Fibroblast of lung (primary cell): ENCODE measurements at regions not wholly inside any gene's neighbourhood (a gene's known extent, or its start where the extent isn't known, plus 50 kb on each side); places are given as distances from the start of the nearest gene placed in this dataset.

Experiments used
- EZH2 ChIP-seq: IDR thresholded peaks from 2 replicates; pipeline ENCODE4 v1.5.1; 2012; ENCODE audit warnings: low read length, control low read depth, mild to moderate bottlenecking; ENCODE audit errors: missing control alignments
- TF ChIP-seq, protein P1 (sequence below), 2 donors: IDR thresholded peaks in 1 of 2; conservative IDR thresholded peaks in 1 of 2; 1 replicate in 1 of 2; 2 replicates in 1 of 2; pipeline ENCODE4 v1.5.1; 2011 to 2012; ENCODE audit warnings: low read length in 2 of 2, control low read depth in 1 of 2, inconsistent platforms in 1 of 2, low read depth in 1 of 2, mild to moderate bottlenecking in 1 of 2

DNA sequence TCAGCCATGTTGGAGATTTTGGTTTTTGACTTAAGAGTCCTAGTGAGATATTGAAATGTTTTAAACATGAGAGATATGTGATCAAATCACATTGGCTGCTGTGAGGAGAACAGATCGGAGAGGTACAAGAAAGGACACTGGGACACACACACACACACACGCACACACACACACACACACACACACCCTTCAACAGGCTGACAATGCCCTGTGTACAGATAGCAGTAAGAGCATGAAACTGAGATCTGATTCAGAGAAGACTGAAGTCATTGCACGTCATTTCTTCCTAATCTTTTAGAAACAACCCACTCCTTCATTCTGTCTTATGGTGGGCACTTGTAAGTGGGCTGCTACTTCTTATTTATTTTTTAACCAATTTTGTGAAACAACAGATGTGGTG is 200.5 kb upstream of the E2F8 start:
- TF ChIP-seq, protein P1, sequence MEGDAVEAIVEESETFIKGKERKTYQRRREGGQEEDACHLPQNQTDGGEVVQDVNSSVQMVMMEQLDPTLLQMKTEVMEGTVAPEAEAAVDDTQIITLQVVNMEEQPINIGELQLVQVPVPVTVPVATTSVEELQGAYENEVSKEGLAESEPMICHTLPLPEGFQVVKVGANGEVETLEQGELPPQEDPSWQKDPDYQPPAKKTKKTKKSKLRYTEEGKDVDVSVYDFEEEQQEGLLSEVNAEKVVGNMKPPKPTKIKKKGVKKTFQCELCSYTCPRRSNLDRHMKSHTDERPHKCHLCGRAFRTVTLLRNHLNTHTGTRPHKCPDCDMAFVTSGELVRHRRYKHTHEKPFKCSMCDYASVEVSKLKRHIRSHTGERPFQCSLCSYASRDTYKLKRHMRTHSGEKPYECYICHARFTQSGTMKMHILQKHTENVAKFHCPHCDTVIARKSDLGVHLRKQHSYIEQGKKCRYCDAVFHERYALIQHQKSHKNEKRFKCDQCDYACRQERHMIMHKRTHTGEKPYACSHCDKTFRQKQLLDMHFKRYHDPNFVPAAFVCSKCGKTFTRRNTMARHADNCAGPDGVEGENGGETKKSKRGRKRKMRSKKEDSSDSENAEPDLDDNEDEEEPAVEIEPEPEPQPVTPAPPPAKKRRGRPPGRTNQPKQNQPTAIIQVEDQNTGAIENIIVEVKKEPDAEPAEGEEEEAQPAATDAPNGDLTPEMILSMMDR (conservative IDR thresholded peaks at IDR 0.05 in 1 of 2, IDR thresholded peaks at IDR 0.05 in 1 of 2; ENCODE audit: low read depth in 1 of 2, low read length in 2 of 2): no peak
- no peak for TF ChIP-seq EZH2
